ENCODE measurements at regions not wholly inside any gene's neighbourhood (a gene's known extent, or its start where the extent isn't known, plus 50 kb on each side); places are given as distances from the start of the nearest gene placed in this dataset.
"Not testable (repeated sequence)": the region's sequence is repeated elsewhere in the genome, so short reads cannot be mapped to it uniquely, and the experiment has no call there.

DNA sequence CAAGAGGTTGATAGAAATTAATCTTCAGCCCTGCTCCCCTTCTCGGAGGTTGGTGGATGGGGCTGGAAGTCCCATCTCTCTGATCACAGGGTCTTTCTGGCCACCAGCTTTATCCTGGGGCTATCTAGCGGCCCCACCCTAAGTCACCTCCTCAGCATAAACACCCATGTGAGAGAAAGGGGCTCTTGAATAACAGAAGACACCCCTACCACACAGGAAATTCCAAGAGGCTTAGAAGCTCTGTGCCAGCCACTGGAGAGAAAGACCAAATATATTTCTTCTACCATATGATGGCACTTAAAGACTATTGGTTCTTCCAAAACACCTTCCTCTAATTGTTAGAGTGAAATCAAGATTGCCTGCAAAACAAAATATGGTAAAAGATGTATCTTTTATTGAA is 219.7 kb downstream of the VAPA start:
- H3K4me1 ChIP-seq (ENCODE audit: control insufficient read depth, insufficient read depth, low read length): no peaks in the 10 kb centered on the region
- H3K27ac ChIP-seq (ENCODE audit: low read length): no peak overlapping the region
- ATAC-seq (no peak), DNase-seq (ENCODE audit: low read depth, low spot score) (no peak)
- no peaks in the 10 kb centered on the region for H3K9me3 ChIP-seq (ENCODE audit: control insufficient read depth, insufficient read depth, low read depth, low read length)
- in situ Hi-C loops (cut with HindIII; ENCODE audit: low pct_unique_long_range_greater_than_20kb, low sequenced_read_pairs) (no loop called here), intact Hi-C loops (cut with micrococcal nuclease; ENCODE audit: unreplicated experiment) (no loop called here)
- ChIA-PET CTCF (no interaction called here), POLR2A (no interaction called here)
- no peaks in the 10 kb centered on the region for H3K36me3 ChIP-seq (ENCODE audit: control insufficient read depth, insufficient read depth, low read length)
- peaks cover 17% of the 10 kb centered on the region for H3K27me3 ChIP-seq (ENCODE audit: control insufficient read depth, insufficient read depth, low read length)
- BruUV-seq (replicated peaks): no TSS peak
- H3K4me3 ChIP-seq (ENCODE audit: low read depth in 2 of 2, low read length in 2 of 2): no peak overlapping the region
- TF ChIP-seq, protein P1, sequence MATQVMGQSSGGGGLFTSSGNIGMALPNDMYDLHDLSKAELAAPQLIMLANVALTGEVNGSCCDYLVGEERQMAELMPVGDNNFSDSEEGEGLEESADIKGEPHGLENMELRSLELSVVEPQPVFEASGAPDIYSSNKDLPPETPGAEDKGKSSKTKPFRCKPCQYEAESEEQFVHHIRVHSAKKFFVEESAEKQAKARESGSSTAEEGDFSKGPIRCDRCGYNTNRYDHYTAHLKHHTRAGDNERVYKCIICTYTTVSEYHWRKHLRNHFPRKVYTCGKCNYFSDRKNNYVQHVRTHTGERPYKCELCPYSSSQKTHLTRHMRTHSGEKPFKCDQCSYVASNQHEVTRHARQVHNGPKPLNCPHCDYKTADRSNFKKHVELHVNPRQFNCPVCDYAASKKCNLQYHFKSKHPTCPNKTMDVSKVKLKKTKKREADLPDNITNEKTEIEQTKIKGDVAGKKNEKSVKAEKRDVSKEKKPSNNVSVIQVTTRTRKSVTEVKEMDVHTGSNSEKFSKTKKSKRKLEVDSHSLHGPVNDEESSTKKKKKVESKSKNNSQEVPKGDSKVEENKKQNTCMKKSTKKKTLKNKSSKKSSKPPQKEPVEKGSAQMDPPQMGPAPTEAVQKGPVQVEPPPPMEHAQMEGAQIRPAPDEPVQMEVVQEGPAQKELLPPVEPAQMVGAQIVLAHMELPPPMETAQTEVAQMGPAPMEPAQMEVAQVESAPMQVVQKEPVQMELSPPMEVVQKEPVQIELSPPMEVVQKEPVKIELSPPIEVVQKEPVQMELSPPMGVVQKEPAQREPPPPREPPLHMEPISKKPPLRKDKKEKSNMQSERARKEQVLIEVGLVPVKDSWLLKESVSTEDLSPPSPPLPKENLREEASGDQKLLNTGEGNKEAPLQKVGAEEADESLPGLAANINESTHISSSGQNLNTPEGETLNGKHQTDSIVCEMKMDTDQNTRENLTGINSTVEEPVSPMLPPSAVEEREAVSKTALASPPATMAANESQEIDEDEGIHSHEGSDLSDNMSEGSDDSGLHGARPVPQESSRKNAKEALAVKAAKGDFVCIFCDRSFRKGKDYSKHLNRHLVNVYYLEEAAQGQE (IDR thresholded peaks at IDR 0.05; ENCODE audit: insufficient read depth in 1 of 2, low read depth in 2 of 2, low read length in 1 of 2): no peak
- TF ChIP-seq TCF7L2 (IDR thresholded peaks at IDR 0.05; ENCODE audit: low read depth, low read length): no peak

DNA sequence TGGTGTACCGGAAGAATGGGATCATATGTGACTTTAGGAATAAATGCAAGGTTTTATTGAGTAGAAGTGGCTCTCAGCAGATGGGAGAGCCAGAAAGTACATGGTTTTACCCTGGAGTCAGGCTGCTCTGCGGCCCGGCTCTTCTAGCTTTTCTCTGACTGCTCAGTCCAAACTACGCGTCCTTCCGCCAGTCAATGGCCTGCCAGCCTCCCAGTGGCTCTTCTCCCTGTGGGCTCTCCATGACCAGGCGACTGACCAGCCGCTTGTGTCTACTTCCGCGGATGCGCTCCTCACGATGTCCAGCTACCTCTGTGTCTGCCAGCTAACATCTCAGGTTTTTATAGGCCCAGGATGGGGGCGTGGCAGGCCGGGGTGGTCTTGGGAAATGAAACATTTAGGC is 220.4 kb downstream of the VAPA start:
- POLR2A ChIA-PET: no interaction called here
- ATAC-seq: no peak
- no TSS peak for BruUV-seq (replicated peaks)
- CTCF ChIA-PET: no interaction called here
- peaks cover 17% of the 10 kb centered on the region for H3K27me3 ChIP-seq (ENCODE audit: control insufficient read depth, insufficient read depth, low read length)
- H3K9me3 ChIP-seq (ENCODE audit: control insufficient read depth, insufficient read depth, low read depth, low read length): no peaks in the 10 kb centered on the region
- no peaks in the 10 kb centered on the region for H3K4me1 ChIP-seq (ENCODE audit: control insufficient read depth, insufficient read depth, low read length)
- no peaks in the 10 kb centered on the region for H3K36me3 ChIP-seq (ENCODE audit: control insufficient read depth, insufficient read depth, low read length)
- H3K27ac ChIP-seq (ENCODE audit: low read length): no peak overlapping the region
- in situ Hi-C loops (cut with HindIII; ENCODE audit: low pct_unique_long_range_greater_than_20kb, low sequenced_read_pairs): no loop called here
- H3K4me3 ChIP-seq (ENCODE audit: low read depth in 2 of 2, low read length in 2 of 2): no peak overlapping the region
- no peak for DNase-seq (ENCODE audit: low read depth, low spot score)
- intact Hi-C loops (cut with micrococcal nuclease; ENCODE audit: unreplicated experiment): no loop called here
- no peak for TF ChIP-seq SIN3A (IDR thresholded peaks at IDR 0.05; ENCODE audit: borderline replicate concordance, insufficient read depth, low read depth, low read length)
- TF ChIP-seq POLR2AphosphoS5 (IDR thresholded peaks at IDR 0.05; ENCODE audit: low read depth, low read length): no peak
- TF ChIP-seq, protein P2, sequence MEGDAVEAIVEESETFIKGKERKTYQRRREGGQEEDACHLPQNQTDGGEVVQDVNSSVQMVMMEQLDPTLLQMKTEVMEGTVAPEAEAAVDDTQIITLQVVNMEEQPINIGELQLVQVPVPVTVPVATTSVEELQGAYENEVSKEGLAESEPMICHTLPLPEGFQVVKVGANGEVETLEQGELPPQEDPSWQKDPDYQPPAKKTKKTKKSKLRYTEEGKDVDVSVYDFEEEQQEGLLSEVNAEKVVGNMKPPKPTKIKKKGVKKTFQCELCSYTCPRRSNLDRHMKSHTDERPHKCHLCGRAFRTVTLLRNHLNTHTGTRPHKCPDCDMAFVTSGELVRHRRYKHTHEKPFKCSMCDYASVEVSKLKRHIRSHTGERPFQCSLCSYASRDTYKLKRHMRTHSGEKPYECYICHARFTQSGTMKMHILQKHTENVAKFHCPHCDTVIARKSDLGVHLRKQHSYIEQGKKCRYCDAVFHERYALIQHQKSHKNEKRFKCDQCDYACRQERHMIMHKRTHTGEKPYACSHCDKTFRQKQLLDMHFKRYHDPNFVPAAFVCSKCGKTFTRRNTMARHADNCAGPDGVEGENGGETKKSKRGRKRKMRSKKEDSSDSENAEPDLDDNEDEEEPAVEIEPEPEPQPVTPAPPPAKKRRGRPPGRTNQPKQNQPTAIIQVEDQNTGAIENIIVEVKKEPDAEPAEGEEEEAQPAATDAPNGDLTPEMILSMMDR (IDR thresholded peaks at IDR 0.05): no peak
- TF ChIP-seq, protein P1 (IDR thresholded peaks at IDR 0.05; ENCODE audit: insufficient read depth in 1 of 2, low read depth in 2 of 2, low read length in 1 of 2): no peak
- no peak for TF ChIP-seq TCF7L2 (IDR thresholded peaks at IDR 0.05; ENCODE audit: low read depth, low read length)

DNA sequence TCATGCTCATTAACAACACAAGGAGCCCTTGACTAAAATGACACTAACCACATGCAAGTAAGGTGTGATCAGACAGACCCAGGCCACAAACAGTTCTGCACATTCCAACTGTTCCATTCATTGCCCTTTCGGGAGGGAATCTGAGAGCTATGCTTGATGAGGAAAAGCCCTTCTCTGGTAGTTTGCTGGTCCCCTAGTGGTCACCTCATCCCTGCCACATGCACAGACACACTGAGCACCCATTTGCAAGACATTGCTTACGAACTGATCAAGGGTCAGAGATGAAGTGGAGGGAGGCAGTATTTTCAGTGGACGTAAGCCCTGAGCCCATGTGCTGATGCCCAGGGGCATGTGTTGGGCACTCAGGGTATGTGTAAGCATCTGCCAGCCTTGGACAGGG is 220.9 kb downstream of the VAPA start:
- DNase-seq (ENCODE audit: low read depth, low spot score); H3K27ac ChIP-seq (ENCODE audit: low read length); intact Hi-C loops (cut with micrococcal nuclease; ENCODE audit: unreplicated experiment): not testable (repeated sequence)

More for the DNA sequence above, 220.9 kb downstream of the VAPA start:
- peaks cover 17% of the 10 kb centered on the region for H3K27me3 ChIP-seq (ENCODE audit: control insufficient read depth, insufficient read depth, low read length)
- H3K4me1 ChIP-seq (ENCODE audit: control insufficient read depth, insufficient read depth, low read length); BruUV-seq (replicated peaks); H3K4me3 ChIP-seq (ENCODE audit: low read depth in 2 of 2, low read length in 2 of 2); H3K9me3 ChIP-seq (ENCODE audit: control insufficient read depth, insufficient read depth, low read depth, low read length); H3K36me3 ChIP-seq (ENCODE audit: control insufficient read depth, insufficient read depth, low read length); POLR2A ChIA-PET; ATAC-seq; CTCF ChIA-PET; in situ Hi-C loops (cut with HindIII; ENCODE audit: low pct_unique_long_range_greater_than_20kb, low sequenced_read_pairs): not testable (repeated sequence)

Data from Panc1 (cell line).